ENCODE measurements at regions not wholly inside any gene's neighbourhood (a gene's known extent, or its start where the extent isn't known, plus 50 kb on each side); places are given as distances from the start of the nearest gene placed in this dataset.
A peak's percentile ranks its signal among the peaks of the same experiment; 100 is the strongest.

GRCh38 chr1:56304975-56305374 is 274.4 kb downstream of the PLPP3 start:
- no peak for DNase-seq

GRCh38 chr1:56303805-56304204 is 275.6 kb downstream of the PLPP3 start:
- no peak for DNase-seq

- no peak for DNase-seq
Observed at GRCh38 chr1:56302878-56303277, 276.5 kb downstream of the PLPP3 start.

- no peak for DNase-seq
Observed at GRCh38 chr1:56301791-56302190, 277.6 kb downstream of the PLPP3 start.

GRCh38 chr1:56300836-56301235 is 278.5 kb downstream of the PLPP3 start:
- no peak for DNase-seq

- DNase-seq = no peak
Observed at GRCh38 chr1:56298866-56299265, 280.5 kb downstream of the PLPP3 start.

GRCh38 chr1:56297904-56298303 is 281.5 kb downstream of the PLPP3 start:
- DNase-seq = no peak

GRCh38 chr1:56297208-56297607 is 282.2 kb downstream of the PLPP3 start:
- no peak for DNase-seq

- DNase-seq = no peak
Observed at GRCh38 chr1:56295949-56296929, 283.1 kb downstream of the PLPP3 start.

GRCh38 chr1:56291374-56291919 is 287.9 kb downstream of the PLPP3 start:
- no peak for DNase-seq

GRCh38 chr1:56289260-56289659 is 290.1 kb downstream of the PLPP3 start:
- DNase-seq = peak in 1 of 2 experiments; percentile 16

GRCh38 chr1:56287721-56288120 is 291.6 kb downstream of the PLPP3 start:
- DNase-seq = no peak

- DNase-seq = no peak
Observed at GRCh38 chr1:56286956-56287355, 292.4 kb downstream of the PLPP3 start.

- DNase-seq = no peak
Observed at GRCh38 chr1:56286506-56286905, 292.9 kb downstream of the PLPP3 start.

- no peak for DNase-seq
Observed at GRCh38 chr1:56285554-56286402, 293.6 kb downstream of the PLPP3 start.

GRCh38 chr1:56284928-56285327 is 294.4 kb downstream of the PLPP3 start:
- no peak for DNase-seq

GRCh38 chr1:56278061-56278460 is 301.3 kb downstream of the PLPP3 start:
- no peak for DNase-seq

- DNase-seq = no peak
Observed at GRCh38 chr1:56268519-56269140, 310.7 kb downstream of the PLPP3 start.

- DNase-seq = no peak
Observed at GRCh38 chr1:56267611-56268010, 311.8 kb downstream of the PLPP3 start.

GRCh38 chr1:56266359-56266758 is 313.0 kb downstream of the PLPP3 start:
- no peak for DNase-seq

GRCh38 chr1:56265216-56265615 is 314.1 kb downstream of the PLPP3 start:
- no peak for DNase-seq

GRCh38 chr1:56263908-56264307 is 315.5 kb downstream of the PLPP3 start:
- DNase-seq = no peak

GRCh38 chr1:56258371-56258770 is 321.0 kb downstream of the PLPP3 start:
- DNase-seq = no peak

All from NCI-H2081 (cell line).